ENCODE measurements at regions not wholly inside any gene's neighbourhood (a gene's known extent, or its start where the extent isn't known, plus 50 kb on each side); places are given as distances from the start of the nearest gene placed in this dataset.

DNA sequence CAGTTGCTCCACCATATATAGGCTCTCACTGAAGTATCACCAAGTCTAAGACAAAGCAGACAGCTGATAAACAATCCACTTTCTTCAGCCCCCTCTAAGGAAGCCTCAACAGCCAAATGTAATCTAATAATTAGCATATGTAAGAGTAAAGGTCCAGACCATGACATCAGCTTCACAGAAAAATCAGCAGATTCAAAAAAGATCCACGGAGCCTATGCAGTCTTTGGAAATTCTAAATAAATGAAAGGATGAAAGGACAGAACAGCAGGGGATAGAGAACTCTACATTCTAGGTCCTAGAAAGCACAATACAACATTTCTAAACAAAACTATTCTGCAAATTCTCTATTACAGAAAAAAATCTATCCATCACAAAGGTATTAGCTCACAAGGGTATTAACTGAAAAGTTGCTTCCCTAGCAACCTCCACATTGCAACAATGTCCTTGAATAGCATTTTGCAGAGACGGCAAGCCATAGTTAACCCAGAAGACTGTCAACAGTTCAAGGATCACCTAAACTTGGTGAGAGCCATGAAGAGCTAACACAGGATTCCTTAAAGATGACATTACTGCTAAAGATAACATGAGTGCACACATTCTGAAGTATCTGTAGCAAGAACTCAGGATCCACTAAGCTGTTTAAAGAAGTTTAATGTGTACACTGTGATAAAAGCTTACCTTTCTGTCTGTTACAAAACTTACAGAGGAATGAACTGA, 74.3 kb downstream of the SIPA1L2 start:
- DNase-seq: no peak

DNA sequence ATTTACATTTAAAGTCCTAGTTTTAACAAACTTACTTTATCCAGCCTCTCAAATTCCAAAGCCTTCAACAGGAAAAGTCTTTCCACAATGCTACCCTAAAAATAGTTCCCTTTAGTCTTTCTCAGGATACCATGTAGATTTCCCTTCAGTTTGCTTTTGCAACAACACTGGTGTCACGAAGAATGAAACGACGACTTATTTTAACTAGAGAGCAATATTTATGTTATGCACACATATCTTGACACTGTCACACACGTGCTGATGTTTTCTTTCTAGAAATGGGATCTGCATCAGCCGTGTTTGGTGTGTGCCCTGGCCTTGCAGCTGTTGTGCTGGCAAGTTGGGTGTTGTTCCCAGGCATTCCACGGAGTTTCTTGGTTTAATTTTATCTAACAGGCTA, 75.5 kb downstream of the SIPA1L2 start:
- no peak for DNase-seq

DNA sequence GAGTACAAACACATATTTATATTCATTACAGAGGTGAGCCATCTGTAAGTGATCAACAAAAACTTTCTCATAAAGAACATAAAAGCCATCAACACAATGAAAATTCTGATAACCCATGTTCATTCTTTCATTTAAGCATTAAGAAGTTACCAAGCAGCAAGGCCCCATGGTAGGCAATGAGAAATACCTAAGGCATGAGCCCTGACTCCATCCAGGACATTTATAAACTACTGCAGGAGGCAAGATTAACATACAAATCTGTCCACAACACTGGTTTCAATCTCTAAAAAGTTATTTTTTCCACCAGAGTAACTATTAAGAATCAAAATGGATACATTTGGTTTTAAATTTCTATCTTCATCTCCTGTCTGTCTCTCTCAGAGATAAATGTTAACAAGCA, 76.1 kb downstream of the SIPA1L2 start:
- DNase-seq: no peak

DNA sequence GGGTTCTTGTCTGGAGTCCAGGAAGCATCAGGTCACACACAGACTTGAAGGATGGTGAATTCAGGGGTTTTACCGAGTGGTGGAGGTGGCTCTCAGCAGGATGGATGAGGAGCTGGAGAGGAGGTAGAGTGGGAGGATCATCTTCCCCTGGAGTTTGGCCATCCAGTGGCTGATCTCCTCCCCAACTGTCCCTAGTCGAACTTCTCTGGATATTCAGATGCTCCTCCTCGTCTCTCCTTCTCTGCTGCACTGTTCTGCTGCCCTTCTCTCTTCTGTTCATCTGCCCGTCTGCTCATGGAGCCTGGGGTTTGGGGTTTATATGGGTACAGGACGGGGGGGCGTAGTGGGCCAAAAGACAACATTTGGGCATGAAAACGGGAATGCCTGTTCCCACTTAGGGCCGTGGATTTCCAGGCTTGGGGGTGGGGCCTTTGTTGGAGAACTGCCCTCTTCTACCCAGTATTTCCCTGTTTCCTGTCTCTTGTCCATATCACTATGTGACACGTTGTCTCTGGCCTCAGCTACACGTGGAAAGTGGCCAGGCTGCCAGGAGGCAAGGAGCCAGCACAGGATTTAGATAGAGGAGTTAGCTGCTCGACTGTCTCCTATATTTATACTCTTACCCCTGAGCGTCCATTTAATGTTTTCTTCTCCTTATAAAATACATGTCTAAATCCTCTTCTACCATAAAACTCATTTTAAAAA, 76.7 kb downstream of the SIPA1L2 start:
- DNase-seq: no peak

DNA sequence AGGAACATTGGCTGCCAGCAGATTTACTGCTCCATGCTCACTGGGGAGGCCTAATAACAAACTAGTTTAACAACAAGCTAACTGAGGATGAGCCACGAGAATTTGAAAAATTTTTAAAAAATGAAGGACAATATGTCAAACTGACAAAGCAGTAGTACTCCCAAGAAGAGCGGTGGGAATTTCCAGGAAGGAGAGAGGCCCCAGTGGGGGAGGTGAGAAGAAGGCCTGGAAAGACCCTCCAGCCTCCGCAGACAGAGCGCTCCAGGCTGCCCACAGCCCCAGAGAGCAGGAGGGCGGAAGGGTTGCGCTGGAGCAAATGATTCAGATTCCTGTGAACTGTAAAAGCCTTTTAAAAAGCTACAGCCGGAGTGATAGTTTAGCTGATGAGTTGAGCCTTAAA, 78.5 kb downstream of the SIPA1L2 start:
- DNase-seq: no peak

DNA sequence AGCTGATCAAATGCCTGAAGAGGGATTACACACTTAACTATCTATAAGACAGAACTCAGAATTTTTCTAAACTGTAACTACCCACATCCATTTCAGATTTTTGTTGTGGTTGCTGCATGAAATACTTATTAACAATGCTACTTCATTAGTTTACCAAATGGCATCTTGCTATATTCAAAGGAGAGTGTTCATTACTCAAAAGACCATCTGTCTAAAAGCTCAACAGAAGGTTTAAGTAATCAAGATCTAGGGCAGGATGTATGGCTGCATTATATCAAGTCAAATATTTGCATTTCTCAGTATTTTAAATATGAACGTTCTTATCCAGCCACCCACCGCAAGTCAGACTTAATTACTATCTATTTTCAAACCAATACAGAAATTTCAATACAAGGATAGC, 79.9 kb downstream of the SIPA1L2 start:
- peak; percentile 65 for DNase-seq

DNA sequence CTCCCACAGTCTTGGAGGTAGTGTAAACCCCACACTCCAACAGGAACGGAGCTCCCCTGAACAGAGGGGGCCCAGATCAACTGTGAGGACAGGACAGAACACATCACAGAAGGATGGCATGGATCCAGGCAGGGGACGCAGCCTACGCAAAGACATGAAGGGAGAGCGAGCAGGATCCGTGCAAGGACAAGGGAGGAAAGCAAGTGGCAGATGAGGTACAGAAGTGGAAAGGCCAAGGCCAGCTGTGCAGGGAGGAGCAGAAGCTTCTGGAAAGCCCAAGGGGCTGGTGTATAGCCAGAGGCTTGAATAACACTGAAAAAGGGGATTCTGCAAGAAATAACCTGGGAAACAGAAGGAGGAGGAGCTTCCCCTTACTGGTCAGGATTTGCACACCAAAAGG, 81.2 kb downstream of the SIPA1L2 start:
- DNase-seq: peak; percentile 64

DNA sequence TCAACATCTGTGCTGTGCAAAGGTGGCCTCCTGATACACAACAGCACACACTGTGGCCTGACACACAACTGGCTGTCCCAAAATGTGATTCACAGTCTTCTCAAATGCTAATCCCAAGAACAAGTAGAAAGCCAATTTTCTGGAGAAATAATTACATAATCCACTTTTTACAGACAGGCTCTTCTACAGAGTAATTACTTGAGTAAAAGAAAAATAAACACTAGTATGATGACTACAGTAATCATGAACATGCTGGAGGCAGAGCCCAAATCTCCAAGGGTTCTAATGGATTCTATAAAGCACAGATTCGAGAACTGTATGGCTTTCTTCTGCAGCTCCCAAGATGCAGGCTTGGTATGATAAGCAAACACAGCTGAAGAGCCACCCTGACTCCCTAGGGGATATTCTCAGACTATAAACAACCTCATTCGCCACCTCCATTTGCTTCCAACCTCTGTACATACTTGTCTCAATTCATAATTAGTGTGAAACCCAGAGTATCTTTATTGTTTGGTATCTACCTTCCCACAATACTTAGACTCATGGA, 81.9 kb downstream of the SIPA1L2 start:
- peak; percentile 57 for DNase-seq

DNA sequence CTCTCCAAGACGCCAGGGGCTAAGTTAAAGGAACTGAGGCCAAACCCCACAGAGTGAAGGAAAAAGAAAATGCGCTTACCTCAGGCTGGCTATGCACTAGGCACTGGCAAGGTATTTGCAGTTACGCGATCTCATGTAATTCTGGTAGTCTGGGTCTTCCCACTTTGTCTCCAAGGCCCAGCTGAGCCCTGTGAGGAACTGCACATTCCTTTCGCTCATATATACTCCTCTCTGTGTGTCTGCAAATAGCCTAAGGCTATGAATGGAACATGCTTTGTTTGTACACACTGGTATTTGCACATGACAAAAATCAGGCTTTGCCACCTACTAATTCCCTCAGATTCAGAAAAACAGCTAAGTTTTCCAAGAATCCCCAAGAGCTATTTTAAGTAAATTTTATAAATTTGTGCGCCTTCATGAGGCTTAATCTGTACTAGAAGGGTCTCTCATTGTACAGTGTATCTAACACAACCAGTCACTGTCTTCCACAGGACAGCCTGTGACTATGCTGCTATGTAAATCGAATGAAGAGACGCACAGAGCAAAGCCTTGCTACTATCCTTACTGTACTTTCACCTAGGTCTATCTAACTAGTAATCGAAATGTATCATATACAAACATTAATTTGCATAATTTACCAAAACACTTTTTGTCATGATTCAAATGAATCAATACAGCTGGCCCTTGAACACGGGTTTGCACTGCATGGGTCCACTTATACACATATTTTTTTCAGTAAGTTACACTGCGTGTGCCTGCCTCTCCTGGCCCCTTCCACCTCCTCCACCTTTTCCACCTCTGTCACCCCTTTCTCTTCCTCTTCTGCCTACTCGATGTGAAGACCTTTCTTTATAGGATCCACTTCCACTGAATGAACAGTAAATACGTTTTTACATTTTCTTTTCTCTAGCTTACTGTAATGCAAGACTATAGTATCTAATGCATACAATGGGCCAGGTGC, 87.0 kb downstream of the SIPA1L2 start:
- no peak for DNase-seq

DNA sequence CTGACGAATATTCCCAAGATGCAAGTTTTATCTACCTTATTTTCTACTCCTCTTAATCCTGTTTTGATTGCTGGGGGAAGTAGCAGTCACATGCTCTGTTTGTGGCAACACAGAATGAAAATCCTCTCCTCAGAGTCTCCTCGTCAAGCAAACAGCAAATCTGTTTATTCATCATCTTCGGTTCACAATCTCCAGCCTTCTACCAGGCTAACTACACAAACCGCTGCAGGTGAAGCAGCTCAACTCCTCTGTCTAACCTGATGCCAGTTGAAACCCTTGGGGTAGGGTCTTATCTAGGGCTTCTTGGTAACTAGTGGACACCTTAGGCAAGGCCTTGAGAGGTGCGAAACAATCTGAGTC, 91.0 kb downstream of the SIPA1L2 start:
- DNase-seq: no peak

DNA sequence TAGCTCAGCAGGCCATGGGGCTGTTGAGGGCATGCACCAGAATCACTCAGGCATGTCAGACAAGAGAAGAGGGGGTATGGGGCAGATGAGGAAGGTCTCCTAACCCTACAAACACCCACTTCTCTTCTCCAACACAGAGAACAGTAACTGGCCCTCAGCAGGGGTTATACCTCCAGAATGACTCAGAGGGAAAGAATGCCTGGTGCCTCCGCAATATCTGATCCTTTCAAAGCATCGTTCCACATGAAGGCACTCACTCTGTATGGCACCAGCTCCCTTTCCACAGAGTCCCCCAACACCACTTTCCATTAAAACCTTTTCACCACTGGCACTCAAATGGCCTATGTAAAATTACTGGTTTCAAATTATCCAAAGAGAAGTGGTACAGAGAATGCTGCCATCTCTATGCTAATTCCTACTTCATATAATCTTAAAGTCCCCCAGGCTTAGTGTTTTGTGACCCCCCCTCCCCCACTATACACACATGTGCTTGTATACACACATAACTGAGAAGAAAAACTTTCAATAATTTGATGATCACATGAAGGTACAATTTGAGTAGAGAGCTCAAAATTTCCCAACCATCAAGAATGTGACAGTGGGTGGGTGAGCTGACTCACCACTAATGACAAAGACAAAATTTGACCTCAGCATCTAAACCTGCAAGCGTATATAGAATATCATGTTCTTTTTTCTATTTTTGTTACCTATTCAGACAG, 91.5 kb downstream of the SIPA1L2 start:
- DNase-seq: no peak

DNA sequence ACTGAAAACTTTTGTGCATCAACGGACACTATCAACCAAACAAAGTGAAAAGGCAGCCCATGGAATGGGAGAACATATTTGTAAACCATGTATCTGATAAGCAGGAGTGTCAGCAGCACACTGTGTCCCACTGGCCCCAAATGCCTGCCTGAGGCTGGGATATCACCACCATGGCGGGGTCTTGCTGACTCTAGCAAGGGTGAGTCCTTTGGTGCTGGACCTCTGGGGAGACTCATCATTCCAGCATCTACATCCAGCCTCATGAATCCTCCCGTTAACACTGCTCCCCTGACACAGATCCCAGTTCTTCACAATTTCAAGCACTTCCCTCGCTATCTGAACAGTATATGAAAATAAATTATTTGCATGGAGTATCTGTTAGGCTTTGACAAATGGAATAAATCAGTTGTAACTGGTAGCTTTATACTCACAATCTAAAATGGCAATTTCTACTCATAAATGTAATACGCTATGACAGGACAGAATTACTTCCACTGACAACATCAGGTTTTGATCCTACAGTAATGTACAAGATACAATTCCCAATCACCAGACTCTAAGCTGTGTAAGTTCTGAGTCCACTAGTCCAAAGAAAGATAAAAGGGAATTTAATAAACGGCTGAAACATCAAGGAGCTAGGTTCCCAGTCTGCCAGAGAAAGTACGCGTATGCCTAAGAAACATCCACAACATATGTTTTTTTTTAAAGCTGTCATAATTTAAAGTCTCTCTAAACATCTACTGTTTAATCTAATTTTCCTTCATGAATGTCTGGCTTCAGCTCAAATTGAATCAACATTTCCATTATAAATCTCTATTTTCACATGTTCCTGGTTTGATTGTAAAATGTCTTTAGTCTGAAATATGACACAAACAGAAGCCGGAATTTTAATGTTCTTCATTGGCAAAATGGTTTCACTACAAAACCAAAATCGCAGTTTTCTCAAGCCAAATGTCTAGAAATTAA, 95.1 kb downstream of the SIPA1L2 start:
- DNase-seq: no peak

DNA sequence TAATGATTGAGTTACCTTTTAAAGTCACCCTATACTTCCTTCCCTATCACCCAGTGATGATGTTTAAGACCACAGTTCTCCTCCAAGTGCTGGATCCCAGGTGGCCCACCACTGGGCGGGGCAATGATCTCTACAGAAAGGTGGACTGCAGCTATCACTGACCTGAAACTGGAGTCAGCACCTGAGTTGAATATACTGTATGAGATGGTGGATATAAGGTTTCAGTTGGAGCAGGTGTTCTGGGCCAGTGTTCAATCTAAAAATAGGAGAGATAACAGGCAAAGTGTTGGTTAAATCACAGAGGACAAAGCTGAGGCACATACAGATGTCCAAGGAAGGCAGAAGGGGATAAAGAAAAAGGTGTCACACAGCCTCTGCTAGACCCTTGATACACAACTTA, 96.6 kb downstream of the SIPA1L2 start:
- peak; percentile 20 for DNase-seq

DNA sequence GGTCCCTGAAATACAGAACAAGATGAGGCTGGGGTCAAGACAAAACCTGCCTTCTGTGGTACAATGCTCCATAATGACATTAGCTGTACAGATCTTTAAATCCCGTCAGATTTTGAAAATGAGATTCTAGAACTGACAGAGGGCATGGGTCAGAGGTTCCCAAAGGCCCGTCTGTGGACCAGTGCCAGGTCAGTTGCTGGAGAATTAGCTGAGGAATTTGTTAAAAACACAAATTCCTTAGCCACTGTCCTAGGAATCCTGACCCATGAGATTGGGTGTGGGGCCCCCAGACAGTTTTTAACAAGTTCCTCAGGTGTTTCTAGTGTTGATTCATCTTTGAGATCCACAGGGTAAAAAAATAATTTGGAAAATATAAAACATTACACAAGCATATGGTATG, 97.0 kb downstream of the SIPA1L2 start:
- no peak for DNase-seq

DNA sequence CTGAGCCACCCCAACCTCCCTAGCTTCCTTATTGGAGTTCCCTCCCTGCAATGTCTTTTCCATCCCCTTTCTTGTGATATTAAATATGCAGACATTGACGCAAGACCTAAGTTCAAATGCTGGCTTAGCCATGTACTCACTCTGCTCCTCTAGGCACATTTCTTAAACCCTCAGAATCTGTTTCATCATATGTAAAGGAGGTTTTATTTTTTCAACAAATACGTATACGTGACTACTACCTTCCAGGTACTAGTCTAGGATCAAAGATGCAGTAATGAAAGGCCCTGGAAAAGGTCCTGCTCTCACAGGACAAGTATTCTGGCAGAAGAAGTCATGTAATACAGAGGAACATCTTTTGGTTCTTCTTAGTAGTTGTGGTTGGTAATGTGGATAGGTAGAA, 98.6 kb downstream of the SIPA1L2 start:
- DNase-seq: no peak

DNA sequence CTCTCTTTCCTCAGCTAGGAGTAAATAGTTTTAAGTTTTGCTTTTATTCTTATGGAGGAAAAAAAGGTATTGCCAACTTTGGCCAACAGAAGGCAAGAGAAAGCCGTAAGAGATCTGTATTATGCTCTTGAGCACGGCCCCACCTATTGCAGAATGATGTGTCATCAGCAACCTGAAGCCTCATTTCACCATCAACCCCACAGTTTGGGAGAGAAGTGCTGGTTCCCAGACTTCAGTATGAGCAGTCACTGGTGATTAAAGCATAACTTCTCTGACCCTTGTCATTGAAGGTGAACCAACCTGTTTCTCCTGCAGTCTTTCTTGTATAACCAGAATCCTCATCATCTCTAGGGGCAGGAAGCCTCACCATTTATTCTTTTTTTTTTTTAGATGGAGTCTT, 100.2 kb downstream of the SIPA1L2 start:
- DNase-seq: no peak

DNA sequence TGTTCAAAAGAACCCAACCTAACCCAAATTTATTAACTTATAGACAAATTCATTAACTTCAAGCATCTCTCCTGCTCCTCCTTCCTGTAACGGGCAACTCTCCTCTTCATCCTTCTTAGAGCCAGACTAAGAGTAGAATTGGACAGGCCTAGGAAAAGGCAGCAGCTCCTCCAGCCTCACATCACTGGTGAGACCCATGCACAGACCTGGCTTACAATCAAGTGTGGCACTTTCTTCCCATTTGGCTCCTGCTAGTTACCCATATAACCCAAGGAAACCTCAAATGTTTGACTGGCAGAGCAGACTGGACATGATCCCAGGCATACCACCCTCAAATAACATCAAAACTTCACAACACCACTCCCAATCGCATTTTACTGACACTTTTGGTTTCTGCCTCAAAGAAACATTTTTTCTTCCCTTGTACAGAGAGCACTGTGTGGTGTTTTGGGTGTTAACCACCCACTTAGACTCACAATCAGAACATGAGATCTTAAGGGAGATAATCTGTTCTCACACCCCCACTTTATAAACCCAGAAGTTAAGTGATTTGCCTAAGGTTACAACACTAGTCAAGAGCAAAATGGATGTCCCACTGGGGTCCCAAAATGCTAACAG, 101.4 kb downstream of the SIPA1L2 start:
- DNase-seq: no peak

DNA sequence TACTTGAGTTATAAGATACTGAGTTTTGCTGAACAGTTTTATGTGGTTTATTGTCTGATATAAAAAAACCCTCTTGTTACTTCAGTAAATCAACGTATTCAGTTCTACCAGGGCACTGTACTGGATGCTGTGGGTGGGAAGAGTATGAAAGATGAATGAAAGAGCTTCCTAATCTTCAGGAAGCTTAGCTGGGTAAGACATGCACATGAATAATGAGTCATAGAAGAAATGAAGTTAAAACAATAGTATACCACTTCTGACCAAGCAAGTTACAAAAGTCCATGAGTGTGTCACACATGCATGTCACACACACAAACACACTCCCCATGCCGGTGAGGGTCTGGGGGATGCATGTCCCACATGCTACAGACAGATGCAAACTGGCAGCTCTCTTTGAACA, 105.9 kb downstream of the SIPA1L2 start:
- no peak for DNase-seq

DNA sequence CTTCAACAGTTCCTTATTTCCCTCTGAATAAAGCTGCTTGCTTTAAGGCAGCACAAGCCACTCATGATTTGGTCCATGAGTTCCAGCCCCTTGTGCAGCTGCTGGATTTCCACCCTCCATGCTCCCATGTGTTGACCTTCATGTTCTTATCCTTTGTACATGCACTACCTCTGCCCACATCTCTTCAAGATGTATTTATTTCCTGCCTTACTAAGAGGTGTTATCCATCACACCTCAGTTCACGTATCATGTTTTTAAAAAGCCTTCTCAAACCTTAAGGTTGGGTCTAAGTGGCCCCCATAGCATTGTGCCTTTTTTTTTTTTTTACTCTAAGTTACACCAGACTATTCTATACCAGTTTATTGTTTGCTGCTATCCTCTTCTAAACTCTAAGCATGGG, 107.7 kb downstream of the SIPA1L2 start:
- no peak for DNase-seq

DNA sequence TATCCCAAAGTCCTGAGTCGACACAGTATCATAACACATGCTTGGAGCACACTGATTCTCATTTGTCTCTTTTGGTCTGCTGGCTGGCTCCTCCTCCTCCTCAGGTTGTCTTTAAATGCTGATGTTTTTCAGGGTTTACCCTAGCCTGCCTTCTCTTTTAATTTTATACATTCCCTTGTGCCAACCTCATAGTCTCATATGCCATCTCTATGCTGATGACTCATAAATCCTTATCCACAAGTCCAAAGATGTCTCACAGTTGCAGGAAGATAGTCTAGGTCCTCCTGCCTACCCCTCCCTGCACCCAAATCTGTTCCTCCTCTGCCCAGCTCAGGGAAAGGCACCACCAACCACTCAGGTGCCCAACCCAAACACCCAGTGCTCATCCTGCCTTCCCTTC, 108.3 kb downstream of the SIPA1L2 start:
- DNase-seq: no peak

DNA sequence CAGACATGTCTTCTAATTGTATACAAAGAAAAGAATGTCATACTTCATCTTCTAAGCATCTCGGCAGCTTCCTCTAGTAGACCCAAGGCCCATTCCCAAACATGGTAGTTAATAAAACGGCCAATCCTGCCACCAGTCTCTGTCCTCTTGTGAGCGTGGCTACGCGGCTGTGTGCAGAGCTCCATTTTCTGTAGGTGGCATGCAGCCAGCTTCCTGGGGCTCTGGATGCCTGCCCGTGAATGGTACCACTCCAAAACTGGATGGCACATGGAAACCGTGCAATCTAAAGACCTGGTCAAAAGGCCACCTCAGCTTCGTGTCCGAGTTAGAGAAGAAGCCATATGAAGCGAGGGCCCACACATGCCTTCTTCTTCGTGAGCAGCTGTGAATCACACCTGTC, 110.7 kb downstream of the SIPA1L2 start:
- DNase-seq: peak; percentile 13

Measured in NCI-H2171 (cell line).